ENCODE measurements at regions not wholly inside any gene's neighbourhood (a gene's known extent, or its start where the extent isn't known, plus 50 kb on each side); places are given as distances from the start of the nearest gene placed in this dataset.

DNA sequence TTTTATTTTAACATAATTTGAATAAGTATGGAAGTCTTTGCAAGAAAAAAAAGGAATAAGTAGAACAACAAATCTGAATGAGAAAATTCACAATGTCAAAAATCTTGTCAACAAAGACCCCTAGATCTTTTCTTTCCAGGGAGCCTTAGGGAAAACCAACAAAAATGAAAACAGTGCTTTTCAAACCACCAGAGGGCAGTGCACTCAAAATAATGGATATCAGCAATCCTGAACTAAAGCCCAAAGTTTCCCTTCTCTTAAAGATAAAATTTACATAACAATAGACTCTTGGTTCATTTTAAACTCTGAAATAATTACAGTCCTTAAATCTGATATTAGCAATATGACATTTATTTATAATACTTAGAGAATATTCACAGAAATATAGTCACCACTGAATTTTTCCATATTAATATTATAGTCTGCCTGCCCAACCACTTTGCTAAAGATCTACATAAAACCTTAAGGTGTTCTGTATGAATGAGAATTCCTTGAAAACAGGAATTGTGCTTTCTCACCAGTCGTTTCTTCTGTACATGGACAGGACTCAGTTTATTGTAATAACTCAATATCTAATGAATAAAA lies 105.3 kb upstream of the BMP5 start:
- TF ChIP-seq TCF4 (CRISPR knock-in tag; IDR thresholded peaks at IDR 0.05; ENCODE audit: borderline replicate concordance) = no peak
- no peak for TF ChIP-seq RARB (CRISPR knock-in tag; IDR thresholded peaks at IDR 0.05)
- TF ChIP-seq PPARA (CRISPR knock-in tag; IDR thresholded peaks at IDR 0.05; ENCODE audit: borderline replicate concordance) = no peak
- ATAC-seq = peak; percentile 53; the same call in 1 of the 3 replicates

DNA sequence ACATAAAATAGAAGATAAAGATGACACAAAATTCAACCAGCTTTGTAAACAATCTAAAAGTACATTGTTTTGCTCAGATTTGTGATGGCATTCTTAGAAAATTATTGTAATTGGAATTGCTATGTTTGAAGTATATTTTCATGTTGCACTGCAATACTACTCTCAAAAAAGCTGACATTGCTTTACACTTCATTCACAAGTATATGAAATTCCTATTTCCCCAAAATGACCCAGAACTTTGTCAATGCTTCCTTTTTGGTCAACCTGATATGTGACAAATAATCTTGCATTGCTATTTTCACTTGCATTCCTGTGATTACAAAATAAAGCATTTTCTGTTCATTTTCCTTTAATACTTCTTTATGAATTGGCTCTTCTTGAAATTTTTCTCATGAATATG lies 104.1 kb upstream of the BMP5 start:
- no peak for ATAC-seq
- TF ChIP-seq ARNTL (CRISPR knock-in tag; IDR thresholded peaks at IDR 0.05; ENCODE audit: borderline replicate concordance, low read depth) = no peak
- TF ChIP-seq RARB (CRISPR knock-in tag; IDR thresholded peaks at IDR 0.05) = no peak
- TF ChIP-seq ESRRG (CRISPR knock-in tag; IDR thresholded peaks at IDR 0.05) = no peak
- TF ChIP-seq PPARA (CRISPR knock-in tag; IDR thresholded peaks at IDR 0.05; ENCODE audit: borderline replicate concordance) = no peak
- TF ChIP-seq GLIS3 (CRISPR knock-in tag; IDR thresholded peaks at IDR 0.05) = no peak
- TF ChIP-seq, protein P1, sequence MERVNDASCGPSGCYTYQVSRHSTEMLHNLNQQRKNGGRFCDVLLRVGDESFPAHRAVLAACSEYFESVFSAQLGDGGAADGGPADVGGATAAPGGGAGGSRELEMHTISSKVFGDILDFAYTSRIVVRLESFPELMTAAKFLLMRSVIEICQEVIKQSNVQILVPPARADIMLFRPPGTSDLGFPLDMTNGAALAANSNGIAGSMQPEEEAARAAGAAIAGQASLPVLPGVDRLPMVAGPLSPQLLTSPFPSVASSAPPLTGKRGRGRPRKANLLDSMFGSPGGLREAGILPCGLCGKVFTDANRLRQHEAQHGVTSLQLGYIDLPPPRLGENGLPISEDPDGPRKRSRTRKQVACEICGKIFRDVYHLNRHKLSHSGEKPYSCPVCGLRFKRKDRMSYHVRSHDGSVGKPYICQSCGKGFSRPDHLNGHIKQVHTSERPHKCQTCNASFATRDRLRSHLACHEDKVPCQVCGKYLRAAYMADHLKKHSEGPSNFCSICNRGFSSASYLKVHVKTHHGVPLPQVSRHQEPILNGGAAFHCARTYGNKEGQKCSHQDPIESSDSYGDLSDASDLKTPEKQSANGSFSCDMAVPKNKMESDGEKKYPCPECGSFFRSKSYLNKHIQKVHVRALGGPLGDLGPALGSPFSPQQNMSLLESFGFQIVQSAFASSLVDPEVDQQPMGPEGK (CRISPR knock-in tag; IDR thresholded peaks at IDR 0.05; ENCODE audit: borderline replicate concordance) = no peak
- TF ChIP-seq TOX (CRISPR knock-in tag; IDR thresholded peaks at IDR 0.05; ENCODE audit: borderline replicate concordance) = no peak
- TF ChIP-seq OSR1 (CRISPR knock-in tag; IDR thresholded peaks at IDR 0.05) = no peak
- no peak for TF ChIP-seq CSRNP3 (CRISPR knock-in tag; IDR thresholded peaks at IDR 0.05)
- TF ChIP-seq SNAI2 (CRISPR knock-in tag; IDR thresholded peaks at IDR 0.05) = no peak
- TF ChIP-seq ZNF70 (CRISPR knock-in tag; IDR thresholded peaks at IDR 0.05) = no peak
- TF ChIP-seq ZFP30 (CRISPR knock-in tag; IDR thresholded peaks at IDR 0.05) = no peak
- TF ChIP-seq, protein P2, sequence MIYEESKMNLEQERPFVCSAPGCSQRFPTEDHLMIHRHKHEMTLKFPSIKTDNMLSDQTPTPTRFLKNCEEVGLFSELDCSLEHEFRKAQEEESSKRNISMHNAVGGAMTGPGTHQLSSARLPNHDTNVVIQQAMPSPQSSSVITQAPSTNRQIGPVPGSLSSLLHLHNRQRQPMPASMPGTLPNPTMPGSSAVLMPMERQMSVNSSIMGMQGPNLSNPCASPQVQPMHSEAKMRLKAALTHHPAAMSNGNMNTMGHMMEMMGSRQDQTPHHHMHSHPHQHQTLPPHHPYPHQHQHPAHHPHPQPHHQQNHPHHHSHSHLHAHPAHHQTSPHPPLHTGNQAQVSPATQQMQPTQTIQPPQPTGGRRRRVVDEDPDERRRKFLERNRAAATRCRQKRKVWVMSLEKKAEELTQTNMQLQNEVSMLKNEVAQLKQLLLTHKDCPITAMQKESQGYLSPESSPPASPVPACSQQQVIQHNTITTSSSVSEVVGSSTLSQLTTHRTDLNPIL (CRISPR knock-in tag; IDR thresholded peaks at IDR 0.05; ENCODE audit: low read depth) = no peak
- no peak for TF ChIP-seq TCF4 (CRISPR knock-in tag; IDR thresholded peaks at IDR 0.05; ENCODE audit: borderline replicate concordance)
- TF ChIP-seq ZFP3 (CRISPR knock-in tag; IDR thresholded peaks at IDR 0.05) = no peak
- no peak for TF ChIP-seq BACH2 (CRISPR knock-in tag; IDR thresholded peaks at IDR 0.05; ENCODE audit: borderline replicate concordance)
- TF ChIP-seq ZC3H10 (CRISPR knock-in tag; IDR thresholded peaks at IDR 0.05) = no peak
- no peak for TF ChIP-seq ISL1 (CRISPR knock-in tag; IDR thresholded peaks at IDR 0.05)

- no peak for ATAC-seq
- no peak for TF ChIP-seq ZFP30 (CRISPR knock-in tag; IDR thresholded peaks at IDR 0.05)
- no peak for TF ChIP-seq CSRNP3 (CRISPR knock-in tag; IDR thresholded peaks at IDR 0.05)
- TF ChIP-seq TSHZ2 (CRISPR knock-in tag; IDR thresholded peaks at IDR 0.05) = no peak
- no peak for TF ChIP-seq CSDC2 (CRISPR knock-in tag; IDR thresholded peaks at IDR 0.05)
- TF ChIP-seq, protein P3, sequence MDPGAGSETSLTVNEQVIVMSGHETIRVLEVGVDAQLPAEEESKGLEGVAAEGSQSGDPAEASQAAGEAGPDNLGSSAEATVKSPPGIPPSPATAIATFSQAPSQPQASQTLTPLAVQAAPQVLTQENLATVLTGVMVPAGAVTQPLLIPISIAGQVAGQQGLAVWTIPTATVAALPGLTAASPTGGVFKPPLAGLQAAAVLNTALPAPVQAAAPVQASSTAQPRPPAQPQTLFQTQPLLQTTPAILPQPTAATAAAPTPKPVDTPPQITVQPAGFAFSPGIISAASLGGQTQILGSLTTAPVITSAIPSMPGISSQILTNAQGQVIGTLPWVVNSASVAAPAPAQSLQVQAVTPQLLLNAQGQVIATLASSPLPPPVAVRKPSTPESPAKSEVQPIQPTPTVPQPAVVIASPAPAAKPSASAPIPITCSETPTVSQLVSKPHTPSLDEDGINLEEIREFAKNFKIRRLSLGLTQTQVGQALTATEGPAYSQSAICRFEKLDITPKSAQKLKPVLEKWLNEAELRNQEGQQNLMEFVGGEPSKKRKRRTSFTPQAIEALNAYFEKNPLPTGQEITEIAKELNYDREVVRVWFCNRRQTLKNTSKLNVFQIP (CRISPR knock-in tag; IDR thresholded peaks at IDR 0.05; ENCODE audit: borderline replicate concordance, low read depth) = no peak
- TF ChIP-seq, protein P1 (CRISPR knock-in tag; IDR thresholded peaks at IDR 0.05; ENCODE audit: borderline replicate concordance) = no peak
- TF ChIP-seq ZFP3 (CRISPR knock-in tag; IDR thresholded peaks at IDR 0.05) = no peak
- no peak for TF ChIP-seq BACH2 (CRISPR knock-in tag; IDR thresholded peaks at IDR 0.05; ENCODE audit: borderline replicate concordance)
- TF ChIP-seq SNAI2 (CRISPR knock-in tag; IDR thresholded peaks at IDR 0.05) = no peak
- no peak for TF ChIP-seq ZNF70 (CRISPR knock-in tag; IDR thresholded peaks at IDR 0.05)
- TF ChIP-seq OSR1 (CRISPR knock-in tag; IDR thresholded peaks at IDR 0.05) = no peak
These were observed 102.7 kb upstream of the BMP5 start for GRCh38 chr6:55977959-55978665.

Measured in SK-N-SH treated with all-trans-retinoic acid at 6 μM for 48 hours (cell line).